IPS-18a (cell line): ENCODE measurements at regions not wholly inside any gene's neighbourhood (a gene's known extent, or its start where the extent isn't known, plus 50 kb on each side); places are given as distances from the start of the nearest gene placed in this dataset.
"Not testable (repeated sequence)": the region's sequence is repeated elsewhere in the genome, so short reads cannot be mapped to it uniquely, and the experiment has no call there.

Experiments used
- H3K27ac ChIP-seq: one replicate; pipeline ENCODE4 v1.5.1; 2013; ENCODE audit warnings: low read length
- H3K27me3 ChIP-seq: one replicate; pipeline ENCODE4 v1.6.1; 2013; ENCODE audit warnings: mild to moderate bottlenecking, low read length; ENCODE audit not compliant: control insufficient read depth, insufficient read depth
- H3K36me3 ChIP-seq: one replicate; pipeline ENCODE4 v1.6.1; 2013; ENCODE audit warnings: low read depth, low read length; ENCODE audit not compliant: control insufficient read depth
- H3K4me1 ChIP-seq: one replicate; pipeline ENCODE4 v1.6.1; 2013; ENCODE audit warnings: low read depth, low read length; ENCODE audit not compliant: control insufficient read depth
- H3K4me3 ChIP-seq: one replicate; pipeline ENCODE4 v1.5.1; 2013; ENCODE audit warnings: low read length
- H3K9ac ChIP-seq: one replicate; pipeline ENCODE4 v1.6.1; 2013; ENCODE audit warnings: mild to moderate bottlenecking, low read length, moderate library complexity
- H3K9me3 ChIP-seq: one replicate; pipeline ENCODE4 v1.6.1; 2013; ENCODE audit warnings: low read depth, low read length; ENCODE audit not compliant: control insufficient read depth

GRCh38 chr2:239660390-239661230 is 259.8 kb upstream of the HDAC4 start:
- Histone ChIP-seq H3K4me1 (no peaks in the 10 kb centered on the region), H3K9ac (no peak overlapping the region), H3K27ac (no peak overlapping the region), H3K36me3 (no peaks in the 10 kb centered on the region), H3K27me3 (no peaks in the 10 kb centered on the region), H3K4me3 (no peak overlapping the region), H3K9me3 (no peaks in the 10 kb centered on the region)

GRCh38 chr2:239657992-239658391 is 257.2 kb upstream of the HDAC4 start:
- Histone ChIP-seq H3K36me3 (no peaks in the 10 kb centered on the region), H3K27me3 (no peaks in the 10 kb centered on the region), H3K9me3 (no peaks in the 10 kb centered on the region), H3K27ac (no peak overlapping the region), H3K4me3 (no peak overlapping the region), H3K4me1 (no peaks in the 10 kb centered on the region), H3K9ac (no peak overlapping the region)

- H3K27me3 ChIP-seq: no peaks in the 10 kb centered on the region
- H3K9ac ChIP-seq: no peak overlapping the region
- no peaks in the 10 kb centered on the region for H3K9me3 ChIP-seq
- no peaks in the 10 kb centered on the region for H3K36me3 ChIP-seq
- H3K27ac ChIP-seq: no peak overlapping the region
- no peaks in the 10 kb centered on the region for H3K4me1 ChIP-seq
- H3K4me3 ChIP-seq: no peak overlapping the region
Observed at GRCh38 chr2:239657236-239657635, 256.4 kb upstream of the HDAC4 start.

GRCh38 chr2:239654266-239654665 is 253.4 kb upstream of the HDAC4 start:
- no peak overlapping the region for H3K27ac ChIP-seq
- H3K9ac ChIP-seq: no peak overlapping the region
- H3K9me3 ChIP-seq: no peaks in the 10 kb centered on the region
- no peaks in the 10 kb centered on the region for H3K27me3 ChIP-seq
- no peaks in the 10 kb centered on the region for H3K4me1 ChIP-seq
- H3K4me3 ChIP-seq: no peak overlapping the region
- no peaks in the 10 kb centered on the region for H3K36me3 ChIP-seq

- Histone ChIP-seq H3K4me1 (no peaks in the 10 kb centered on the region), H3K4me3 (no peak overlapping the region), H3K9ac (no peak overlapping the region), H3K36me3 (no peaks in the 10 kb centered on the region), H3K9me3 (no peaks in the 10 kb centered on the region), H3K27ac (no peak overlapping the region), H3K27me3 (no peaks in the 10 kb centered on the region)
Observed at GRCh38 chr2:239651859-239652258, 251.0 kb upstream of the HDAC4 start.

- no peak overlapping the region for H3K9ac ChIP-seq
- no peaks in the 10 kb centered on the region for H3K27me3 ChIP-seq
Observed at GRCh38 chr2:239650674-239651073, 249.9 kb upstream of the HDAC4 start.

GRCh38 chr2:239649309-239649708 is 248.5 kb upstream of the HDAC4 start:
- H3K9ac ChIP-seq: no peak overlapping the region
- H3K27me3 ChIP-seq: no peaks in the 10 kb centered on the region
- no peaks in the 10 kb centered on the region for H3K4me1 ChIP-seq
- no peak overlapping the region for H3K27ac ChIP-seq
- no peaks in the 10 kb centered on the region for H3K36me3 ChIP-seq
- no peaks in the 10 kb centered on the region for H3K9me3 ChIP-seq
- no peak overlapping the region for H3K4me3 ChIP-seq

More at GRCh38 chr2:239650674-239651073, 249.9 kb upstream of the HDAC4 start:
- no peak overlapping the region for H3K27ac ChIP-seq
- no peaks in the 10 kb centered on the region for H3K36me3 ChIP-seq
- no peaks in the 10 kb centered on the region for H3K4me1 ChIP-seq
- no peak overlapping the region for H3K4me3 ChIP-seq
- no peaks in the 10 kb centered on the region for H3K9me3 ChIP-seq

GRCh38 chr2:239648607-239649006 is 247.8 kb upstream of the HDAC4 start:
- H3K9me3 ChIP-seq: no peaks in the 10 kb centered on the region
- no peak overlapping the region for H3K27ac ChIP-seq
- H3K9ac ChIP-seq: no peak overlapping the region
- H3K4me1 ChIP-seq: no peaks in the 10 kb centered on the region
- H3K27me3 ChIP-seq: no peaks in the 10 kb centered on the region
- H3K4me3 ChIP-seq: no peak overlapping the region
- no peaks in the 10 kb centered on the region for H3K36me3 ChIP-seq

GRCh38 chr2:239647052-239647819 is 246.4 kb upstream of the HDAC4 start:
- no peak overlapping the region for H3K4me3 ChIP-seq
- H3K27me3 ChIP-seq: no peaks in the 10 kb centered on the region
- H3K27ac ChIP-seq: no peak overlapping the region
- no peaks in the 10 kb centered on the region for H3K4me1 ChIP-seq
- H3K9ac ChIP-seq: no peak overlapping the region
- no peaks in the 10 kb centered on the region for H3K9me3 ChIP-seq
- H3K36me3 ChIP-seq: no peaks in the 10 kb centered on the region

GRCh38 chr2:239646184-239646583 is 245.4 kb upstream of the HDAC4 start:
- H3K4me1 ChIP-seq: no peaks in the 10 kb centered on the region
- no peaks in the 10 kb centered on the region for H3K9me3 ChIP-seq
- no peak overlapping the region for H3K27ac ChIP-seq
- H3K4me3 ChIP-seq: no peak overlapping the region
- H3K36me3 ChIP-seq: no peaks in the 10 kb centered on the region
- no peak overlapping the region for H3K9ac ChIP-seq
- no peaks in the 10 kb centered on the region for H3K27me3 ChIP-seq

GRCh38 chr2:239644594-239644993 is 243.8 kb upstream of the HDAC4 start:
- not testable (repeated sequence) for H3K9ac ChIP-seq, H3K27me3 ChIP-seq, H3K9me3 ChIP-seq, H3K36me3 ChIP-seq, H3K27ac ChIP-seq, H3K4me1 ChIP-seq, H3K4me3 ChIP-seq

- Histone ChIP-seq H3K27ac (no peak overlapping the region), H3K36me3 (no peaks in the 10 kb centered on the region), H3K27me3 (no peaks in the 10 kb centered on the region), H3K4me1 (no peaks in the 10 kb centered on the region), H3K4me3 (no peak overlapping the region), H3K9ac (no peak overlapping the region), H3K9me3 (no peaks in the 10 kb centered on the region)
Observed at GRCh38 chr2:239644011-239644410, 243.2 kb upstream of the HDAC4 start.
